Nephron (organoid): ENCODE measurements at regions not wholly inside any gene's neighbourhood (a gene's known extent, or its start where the extent isn't known, plus 50 kb on each side); places are given as distances from the start of the nearest gene placed in this dataset.
"Not testable (repeated sequence)": the region's sequence is repeated elsewhere in the genome, so short reads cannot be mapped to it uniquely, and the experiment has no call there.

ENCODE experiments used
- H3K27ac Mint-ChIP-seq, 3 experiments: 2 replicates each; pipeline ENCODE4 v1.8.0; 2020; ENCODE audit warnings: mixed read lengths in 3 of 3, mild to moderate bottlenecking in 2 of 3, moderate library complexity in 1 of 3
- H3K27me3 Mint-ChIP-seq: 2 replicates; pipeline ENCODE4 v1.8.0; 2021; ENCODE audit warnings: low read depth, mild to moderate bottlenecking, moderate library complexity, mixed read lengths
- H3K36me3 Mint-ChIP-seq: 2 replicates; pipeline ENCODE4 v1.8.0; 2020; ENCODE audit warnings: low read depth, mixed read lengths
- H3K4me1 Mint-ChIP-seq: 2 replicates; pipeline ENCODE4 v1.8.0; 2020; ENCODE audit warnings: mixed read lengths
- H3K4me3 Mint-ChIP-seq, 3 experiments: 2 replicates each; pipeline ENCODE4 v1.8.0; 2020; ENCODE audit warnings: mild to moderate bottlenecking in 3 of 3, mixed read lengths in 3 of 3, moderate library complexity in 2 of 3
- H3K9me3 Mint-ChIP-seq: 2 replicates; pipeline ENCODE4 v1.8.0; 2020; ENCODE audit warnings: mixed read lengths
- CTCF ChIP-seq, 3 experiments: fragments of 200-600 bp; sonication (generic); IDR thresholded peaks; one replicate each; pipeline ENCODE4 v1.5.0; 2021; ENCODE audit warnings: antibody characterized with exemption in 3 of 3; ENCODE audit not compliant: unreplicated experiment in 3 of 3

- Mint-ChIP-seq H3K9me3 (no peaks in the 10 kb centered on the region), H3K4me3 (no peak overlapping the region), H3K27me3 (no peaks in the 10 kb centered on the region), H3K36me3 (no peaks in the 10 kb centered on the region), H3K4me1 (no peaks in the 10 kb centered on the region), H3K27ac (no peak overlapping the region)
- TF ChIP-seq CTCF (IDR thresholded peaks at IDR 0.05; ENCODE audit: unreplicated experiment in 3 of 3) = no peak
Measured at GRCh38 chr6:103344554-103345163, 1515.1 kb downstream of the HACE1 start.

- Mint-ChIP-seq H3K9me3 (no peaks in the 10 kb centered on the region), H3K27me3 (no peaks in the 10 kb centered on the region), H3K4me1 (no peaks in the 10 kb centered on the region), H3K4me3 (no peak overlapping the region), H3K36me3 (no peaks in the 10 kb centered on the region), H3K27ac (no peak overlapping the region)
- TF ChIP-seq CTCF (IDR thresholded peaks at IDR 0.05; ENCODE audit: unreplicated experiment in 3 of 3) = no peak
Measured at GRCh38 chr6:103335412-103335811, 1524.3 kb downstream of the HACE1 start.

DNA sequence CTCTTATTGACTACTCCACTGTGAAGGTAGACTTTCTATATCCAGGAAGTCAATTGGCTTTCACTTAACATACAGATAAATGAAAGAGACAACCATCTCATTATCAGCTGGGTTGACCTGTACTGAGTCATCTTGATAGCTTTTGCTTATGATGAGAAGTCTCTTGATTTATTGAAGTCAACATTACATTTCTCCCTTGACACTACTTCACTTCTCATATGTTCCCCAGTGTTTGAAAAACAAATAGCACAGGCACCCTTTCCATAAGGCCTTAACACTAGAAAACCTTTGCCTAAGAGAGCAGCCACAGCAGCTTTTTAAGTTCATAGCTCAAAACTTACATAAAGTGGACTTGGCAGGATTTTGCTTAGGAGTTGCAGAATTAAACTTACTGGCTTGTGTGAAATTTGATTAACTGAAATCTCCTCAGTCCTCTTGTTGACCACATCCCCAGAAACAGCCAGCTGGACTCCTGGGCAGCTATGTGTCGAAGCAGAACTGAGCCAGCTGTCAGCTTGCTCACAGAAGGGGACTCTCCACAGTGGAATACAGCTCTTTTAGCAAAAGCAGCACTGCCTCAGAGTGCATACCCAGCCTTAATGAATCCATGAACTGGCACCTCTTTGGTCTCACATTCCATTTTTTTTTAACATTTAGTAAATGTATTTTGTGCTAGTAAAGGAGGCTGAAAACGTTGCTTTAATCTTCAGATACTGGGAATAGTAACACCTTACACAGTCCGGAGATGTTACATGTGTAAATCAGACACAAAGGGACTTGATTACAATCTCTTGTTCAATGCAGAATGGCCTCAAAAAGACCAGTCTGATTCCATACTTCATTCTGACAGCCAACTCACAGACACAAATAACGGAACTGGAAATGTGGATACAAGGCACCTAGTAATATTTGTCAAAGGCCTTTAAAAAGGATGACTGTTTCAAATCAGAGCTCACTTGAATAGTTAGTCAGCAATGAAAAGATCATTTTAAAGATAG, 1532.7 kb downstream of the HACE1 start:
- H3K27me3 Mint-ChIP-seq = no peaks in the 10 kb centered on the region
- H3K4me3 Mint-ChIP-seq = no peak overlapping the region
- no peaks in the 10 kb centered on the region for H3K9me3 Mint-ChIP-seq
- peak overlapping the region; percentile 21 to 51 (median 23) for H3K27ac Mint-ChIP-seq
- TF ChIP-seq CTCF (IDR thresholded peaks at IDR 0.05; ENCODE audit: unreplicated experiment in 3 of 3) = no peak
- peaks cover 13% of the 10 kb centered on the region for H3K4me1 Mint-ChIP-seq
- H3K36me3 Mint-ChIP-seq = no peaks in the 10 kb centered on the region

DNA sequence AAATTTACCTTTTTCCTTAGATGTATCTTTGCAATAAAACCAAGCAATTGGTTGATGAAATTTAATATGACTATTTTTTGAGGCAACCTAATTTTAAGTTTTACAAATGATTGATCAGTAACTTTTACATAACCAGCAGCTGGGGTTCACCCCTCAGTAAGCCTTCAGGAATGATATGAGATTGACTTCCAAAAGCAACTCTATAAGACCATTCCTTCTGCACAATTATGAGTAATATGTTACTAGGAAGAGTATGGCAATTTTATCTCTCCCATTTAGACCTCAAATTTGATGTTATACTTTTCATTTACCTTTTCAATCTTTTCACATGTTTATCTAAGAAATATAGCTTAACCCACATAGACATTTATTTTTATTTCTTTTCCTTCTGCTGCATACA, 1546.3 kb downstream of the HACE1 start:
- TF ChIP-seq CTCF (IDR thresholded peaks at IDR 0.05; ENCODE audit: unreplicated experiment in 3 of 3) = no peak
- no peaks in the 10 kb centered on the region for H3K36me3 Mint-ChIP-seq
- no peaks in the 10 kb centered on the region for H3K27me3 Mint-ChIP-seq
- H3K27ac Mint-ChIP-seq = no peak overlapping the region
- peaks cover 7% of the 10 kb centered on the region for H3K4me1 Mint-ChIP-seq
- no peak overlapping the region for H3K4me3 Mint-ChIP-seq
- H3K9me3 Mint-ChIP-seq = peaks cover 14% of the 10 kb centered on the region

- not testable (repeated sequence) for H3K27ac Mint-ChIP-seq, H3K27me3 Mint-ChIP-seq, H3K36me3 Mint-ChIP-seq, H3K4me1 Mint-ChIP-seq, H3K4me3 Mint-ChIP-seq, H3K9me3 Mint-ChIP-seq
Measured at GRCh38 chr6:103294376-103294775, 1565.3 kb downstream of the HACE1 start.

GRCh38 chr6:103284835-103285234, 1574.9 kb downstream of the HACE1 start:
- H3K36me3 Mint-ChIP-seq = peaks cover 3% of the 10 kb centered on the region
- no peaks in the 10 kb centered on the region for H3K27me3 Mint-ChIP-seq
- no peak overlapping the region for H3K27ac Mint-ChIP-seq
- no peak for TF ChIP-seq CTCF (IDR thresholded peaks at IDR 0.05; ENCODE audit: unreplicated experiment in 3 of 3)
- no peaks in the 10 kb centered on the region for H3K4me1 Mint-ChIP-seq
- no peak overlapping the region for H3K4me3 Mint-ChIP-seq
- peaks cover 22% of the 10 kb centered on the region for H3K9me3 Mint-ChIP-seq
